NOMO-1 (cell line): ENCODE measurements at regions not wholly inside any gene's neighbourhood (a gene's known extent, or its start where the extent isn't known, plus 50 kb on each side); places are given as distances from the start of the nearest gene placed in this dataset.
"Not testable (repeated sequence)": the region's sequence is repeated elsewhere in the genome, so short reads cannot be mapped to it uniquely, and the experiment has no call there.

ENCODE experiments used
- DNase-seq, 2 experiments: peaks; one replicate each; lab custom pipeline; 2025; ENCODE audit not compliant: unreplicated experiment in 2 of 2; lab: John Stamatoyannopoulos, UW

GRCh38 chr14:45868863-45869262 lies 615.9 kb upstream of the MIS18BP1 start:
- no peak for DNase-seq

- no peak for DNase-seq
These were observed 615.4 kb upstream of the MIS18BP1 start for GRCh38 chr14:45868377-45868776.

- no peak for DNase-seq
These were observed 614.3 kb upstream of the MIS18BP1 start for GRCh38 chr14:45867046-45867894.

GRCh38 chr14:45838597-45838996 lies 585.6 kb upstream of the MIS18BP1 start:
- peak in 1 of 2 experiments; percentile 0 for DNase-seq

- no peak for DNase-seq
These were observed 566.1 kb upstream of the MIS18BP1 start for GRCh38 chr14:45819107-45819506.

- DNase-seq, result no peak
These were observed 558.2 kb upstream of the MIS18BP1 start for GRCh38 chr14:45811155-45811554.

GRCh38 chr14:45810152-45810872 lies 557.3 kb upstream of the MIS18BP1 start:
- DNase-seq, result no peak

GRCh38 chr14:45807178-45807899 lies 554.3 kb upstream of the MIS18BP1 start:
- DNase-seq, result no peak

GRCh38 chr14:45799511-45799910 lies 546.5 kb upstream of the MIS18BP1 start:
- DNase-seq, result no peak

GRCh38 chr14:45798659-45799058 lies 545.7 kb upstream of the MIS18BP1 start:
- no peak for DNase-seq

- DNase-seq, result not testable (repeated sequence)
These were observed 543.0 kb upstream of the MIS18BP1 start for GRCh38 chr14:45796006-45796405.

GRCh38 chr14:45793081-45793480 lies 540.1 kb upstream of the MIS18BP1 start:
- DNase-seq, result no peak

- no peak for DNase-seq
These were observed 537.3 kb upstream of the MIS18BP1 start for GRCh38 chr14:45790293-45790692.

- no peak for DNase-seq
These were observed 534.2 kb upstream of the MIS18BP1 start for GRCh38 chr14:45787167-45787566.

GRCh38 chr14:45786266-45786665 lies 533.3 kb upstream of the MIS18BP1 start:
- no peak for DNase-seq

GRCh38 chr14:45785240-45785639 lies 532.2 kb upstream of the MIS18BP1 start:
- no peak for DNase-seq

- DNase-seq, result no peak
These were observed 513.2 kb upstream of the MIS18BP1 start for GRCh38 chr14:45766247-45766646.

GRCh38 chr14:45757655-45758054 lies 504.7 kb upstream of the MIS18BP1 start:
- peak in 1 of 2 experiments; percentile 0 for DNase-seq

GRCh38 chr14:45756412-45756811 lies 503.4 kb upstream of the MIS18BP1 start:
- DNase-seq, result not testable (repeated sequence)

- no peak for DNase-seq
These were observed 490.9 kb upstream of the MIS18BP1 start for GRCh38 chr14:45743884-45744283.

GRCh38 chr14:45742187-45742586 lies 489.2 kb upstream of the MIS18BP1 start:
- no peak for DNase-seq
